LNCaP clone FGC (cell line): ENCODE measurements at regions not wholly inside any gene's neighbourhood (a gene's known extent, or its start where the extent isn't known, plus 50 kb on each side); places are given as distances from the start of the nearest gene placed in this dataset.
"Not testable (repeated sequence)": the region's sequence is repeated elsewhere in the genome, so short reads cannot be mapped to it uniquely, and the experiment has no call there.

Experiments used
- DNase-seq: peaks from one replicate; pipeline ENCODE4 v3.0.0-alpha.2; 2011; ENCODE audit warnings: low read depth
- H3K4me3 ChIP-seq: 2 replicates; pipeline ENCODE4 v1.5.1; 2011; ENCODE audit warnings: mild to moderate bottlenecking, low read depth, low read length, control low read depth
- TF ChIP-seq, protein P1 (sequence below): IDR thresholded peaks from 2 replicates; pipeline ENCODE4 v1.5.1; 2012; ENCODE audit warnings: mild to moderate bottlenecking; ENCODE audit not compliant: control insufficient read depth, insufficient read depth; ENCODE audit errors: extremely low read depth

DNA sequence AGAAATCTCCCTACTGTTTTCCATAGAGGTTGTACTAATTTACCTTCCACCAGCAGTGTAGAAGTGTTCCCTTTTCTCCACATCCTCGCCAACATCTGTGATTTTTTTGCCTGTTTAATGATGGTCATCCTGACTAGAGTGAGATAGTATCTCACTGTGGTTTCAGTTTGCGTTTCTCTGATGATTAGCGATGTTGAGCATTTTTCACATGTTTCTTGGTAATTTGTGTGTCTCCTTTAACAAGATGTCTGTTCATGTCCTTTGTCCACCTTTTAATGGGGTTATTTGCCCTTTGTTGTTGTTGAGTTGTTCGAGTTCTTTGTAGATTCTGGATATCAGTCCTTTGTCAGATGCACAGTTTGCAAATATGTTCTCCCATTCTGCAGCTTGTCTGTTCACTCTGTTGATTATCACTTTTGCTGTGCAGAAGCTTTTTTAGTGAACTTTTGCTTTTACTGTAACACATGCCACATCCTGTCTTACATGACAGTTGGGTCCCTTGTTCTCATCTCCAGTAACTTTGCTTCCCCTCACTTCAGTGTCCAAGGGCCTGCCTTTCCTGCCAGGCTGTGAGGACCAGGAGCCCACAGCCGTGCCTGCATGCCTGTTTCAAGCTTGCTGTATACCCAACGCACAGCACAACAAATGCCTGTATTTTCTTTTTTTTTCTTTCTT is 64.9 kb downstream of the SPRING1 start:
- no peak overlapping the region for H3K4me3 ChIP-seq

DNA sequence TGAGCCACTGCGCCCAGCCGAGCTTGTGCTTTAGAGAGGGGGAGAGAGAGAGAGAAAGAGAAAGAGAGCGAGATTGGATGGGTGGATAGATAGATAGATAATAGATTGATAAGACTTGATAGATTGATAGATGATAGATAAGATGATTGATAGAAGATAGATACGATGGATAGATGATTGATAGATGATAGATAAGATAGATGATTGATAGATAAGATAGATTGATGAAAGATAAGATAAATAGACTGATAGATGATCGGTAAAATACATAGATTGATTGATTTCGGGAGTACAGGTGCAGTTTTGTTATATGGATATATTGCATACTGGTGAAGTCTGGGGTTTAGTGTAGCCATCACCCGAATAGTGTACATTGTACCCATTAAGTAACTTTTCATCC is 65.9 kb downstream of the SPRING1 start:
- H3K4me3 ChIP-seq, result no peak overlapping the region
- TF ChIP-seq, protein P1, sequence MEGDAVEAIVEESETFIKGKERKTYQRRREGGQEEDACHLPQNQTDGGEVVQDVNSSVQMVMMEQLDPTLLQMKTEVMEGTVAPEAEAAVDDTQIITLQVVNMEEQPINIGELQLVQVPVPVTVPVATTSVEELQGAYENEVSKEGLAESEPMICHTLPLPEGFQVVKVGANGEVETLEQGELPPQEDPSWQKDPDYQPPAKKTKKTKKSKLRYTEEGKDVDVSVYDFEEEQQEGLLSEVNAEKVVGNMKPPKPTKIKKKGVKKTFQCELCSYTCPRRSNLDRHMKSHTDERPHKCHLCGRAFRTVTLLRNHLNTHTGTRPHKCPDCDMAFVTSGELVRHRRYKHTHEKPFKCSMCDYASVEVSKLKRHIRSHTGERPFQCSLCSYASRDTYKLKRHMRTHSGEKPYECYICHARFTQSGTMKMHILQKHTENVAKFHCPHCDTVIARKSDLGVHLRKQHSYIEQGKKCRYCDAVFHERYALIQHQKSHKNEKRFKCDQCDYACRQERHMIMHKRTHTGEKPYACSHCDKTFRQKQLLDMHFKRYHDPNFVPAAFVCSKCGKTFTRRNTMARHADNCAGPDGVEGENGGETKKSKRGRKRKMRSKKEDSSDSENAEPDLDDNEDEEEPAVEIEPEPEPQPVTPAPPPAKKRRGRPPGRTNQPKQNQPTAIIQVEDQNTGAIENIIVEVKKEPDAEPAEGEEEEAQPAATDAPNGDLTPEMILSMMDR, result no peak
- no peak for DNase-seq

More for the DNA sequence above, 64.9 kb downstream of the SPRING1 start:
- TF ChIP-seq, protein P1, result no peak
- DNase-seq, result no peak

DNA sequence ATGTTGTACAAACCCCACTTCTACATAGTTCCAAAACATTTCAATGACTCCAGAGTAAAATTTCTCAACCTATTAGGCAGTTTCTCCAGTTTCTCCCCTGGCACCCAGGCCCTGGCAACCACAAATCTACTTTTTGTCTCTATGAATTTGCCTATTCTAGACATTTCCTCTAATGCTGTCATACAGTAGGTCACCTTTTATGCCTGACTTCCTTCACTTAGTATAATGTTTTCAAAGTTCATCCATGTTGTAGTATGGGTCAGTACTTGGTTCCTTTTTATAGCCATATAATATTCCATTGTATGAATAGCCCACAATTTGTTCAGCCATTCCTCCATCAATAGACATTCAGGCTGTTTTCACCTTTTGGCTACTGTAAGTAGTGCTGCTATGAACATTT is 67.0 kb downstream of the SPRING1 start:
- no peak for DNase-seq

DNA sequence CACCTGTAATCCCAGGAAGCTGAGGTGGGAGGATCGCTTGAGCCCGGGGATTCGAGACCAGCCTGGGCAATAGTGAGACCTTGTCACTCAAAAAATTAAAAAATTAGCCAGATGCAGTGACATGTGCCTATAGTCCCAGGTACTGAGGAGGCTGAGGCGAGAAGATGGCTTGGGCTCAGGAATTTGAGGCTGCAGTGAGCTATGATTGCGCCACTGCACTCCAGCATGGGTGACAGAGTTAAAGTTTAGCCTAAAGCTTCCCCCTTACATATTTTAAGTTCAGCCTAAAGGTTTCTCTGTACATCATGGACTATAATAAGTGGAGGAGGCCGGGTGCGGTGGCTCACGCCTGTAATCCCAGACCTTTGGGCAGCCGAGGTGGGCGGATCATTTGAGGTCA is 70.1 kb downstream of the SPRING1 start:
- TF ChIP-seq, protein P1, result no peak
- DNase-seq, result no peak
- H3K4me3 ChIP-seq, result no peak overlapping the region

More for the DNA sequence above, 67.0 kb downstream of the SPRING1 start:
- H3K4me3 ChIP-seq, result no peak overlapping the region
- TF ChIP-seq, protein P1, result no peak

DNA sequence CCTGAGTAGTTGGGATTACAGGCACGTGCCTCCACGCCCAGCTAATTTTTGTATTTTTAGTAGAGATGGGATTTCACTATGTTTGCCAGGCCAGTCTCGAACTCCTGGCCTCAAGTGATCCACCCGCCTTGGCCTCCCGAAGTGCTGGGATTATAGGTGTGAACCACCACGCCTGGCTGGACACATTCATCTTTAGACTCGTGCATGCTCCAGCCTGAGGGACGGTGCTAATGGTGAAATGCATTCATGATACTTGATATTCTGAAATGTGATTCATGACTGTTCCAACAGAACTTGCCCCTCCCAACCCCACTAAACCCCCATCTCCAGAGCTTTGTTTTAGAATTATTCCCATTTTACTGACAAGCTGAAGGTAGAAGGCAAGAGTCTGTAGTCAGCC is 71.0 kb downstream of the SPRING1 start:
- not testable (repeated sequence) for DNase-seq, H3K4me3 ChIP-seq

DNA sequence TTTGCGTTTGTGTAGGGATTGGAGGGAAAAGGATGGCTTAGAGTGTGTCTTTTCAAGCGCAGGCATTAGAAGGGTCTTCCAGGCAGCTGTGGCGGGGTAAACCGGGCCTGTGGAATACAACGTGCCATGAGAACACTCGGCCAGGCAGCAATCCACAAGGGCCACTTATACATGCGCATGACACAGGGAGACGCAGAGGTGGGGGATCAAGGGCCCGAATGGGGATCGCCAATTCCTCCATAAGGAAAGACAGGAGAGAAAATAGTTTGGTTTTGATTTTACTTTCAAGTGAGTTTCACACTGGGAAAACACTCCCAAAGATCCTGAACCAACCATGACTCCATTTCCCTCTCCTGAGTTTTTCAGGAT is 71.6 kb downstream of the SPRING1 start:
- TF ChIP-seq, protein P1, result no peak
- DNase-seq, result no peak
- H3K4me3 ChIP-seq, result no peak overlapping the region

DNA sequence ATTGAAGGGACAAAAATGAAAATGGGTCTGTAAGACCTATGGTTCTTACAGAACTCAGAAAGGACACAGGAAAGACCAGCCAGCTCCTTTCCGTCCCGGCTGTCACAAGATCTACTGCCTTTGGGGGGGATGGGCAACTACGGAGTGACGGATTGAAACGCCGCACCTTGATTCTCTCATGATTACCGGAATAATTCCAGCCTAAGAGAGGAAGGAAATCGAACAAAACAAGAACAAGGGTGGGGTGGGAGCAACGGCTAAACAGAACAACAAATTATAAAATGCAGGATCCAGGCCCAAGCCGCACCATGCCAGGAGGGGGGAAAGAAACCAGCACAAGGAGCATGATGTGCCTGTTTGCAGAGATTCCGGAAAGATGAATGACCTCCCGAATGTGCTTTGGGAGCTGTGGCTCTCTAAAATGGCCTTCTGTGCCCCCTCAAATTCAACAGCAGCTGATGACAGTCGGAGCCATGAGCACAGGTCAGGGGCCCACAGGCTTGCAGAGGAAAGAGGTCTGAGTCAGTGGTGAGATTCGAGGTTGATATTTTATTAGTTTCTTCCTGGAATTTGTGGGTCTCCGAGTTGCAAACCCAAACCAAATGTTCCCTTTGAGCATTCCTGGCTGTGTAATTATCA is 72.1 kb downstream of the SPRING1 start:
- no peak overlapping the region for H3K4me3 ChIP-seq

More for the DNA sequence above, 72.1 kb downstream of the SPRING1 start:
- TF ChIP-seq, protein P1, result no peak
- no peak for DNase-seq
